Esophagus muscularis mucosa (tissue), 4 donors: ENCODE measurements at regions not wholly inside any gene's neighbourhood (a gene's known extent, or its start where the extent isn't known, plus 50 kb on each side); places are given as distances from the start of the nearest gene placed in this dataset.

Experiments used
- DNase-seq: peaks from one replicate; pipeline ENCODE4 v3.0.0-alpha.2; 2017; ENCODE audit errors: extremely low spot score
- H3K27ac ChIP-seq, 4 donors: fragments of 200-600 bp; sonication (generic); replicated peaks in 1 of 4; 1 replicate in 3 of 4; 2 replicates in 1 of 4; pipeline ENCODE4 v1.5.1; 2016 to 2019; ENCODE audit warnings: mild to moderate bottlenecking in 1 of 4
- H3K27me3 ChIP-seq, 4 donors: fragments of 200-600 bp; sonication (generic); one replicate each; pipeline versions ENCODE4 v1.5.1 to v1.6.0; 2016 to 2019
- H3K36me3 ChIP-seq, 4 donors: fragments of 200-600 bp; sonication (generic); one replicate each; pipeline ENCODE4 v1.5.1; 2016 to 2019
- H3K4me1 ChIP-seq, 4 donors: fragments of 200-600 bp; sonication (generic); one replicate each; pipeline ENCODE4 v1.5.1; 2016 to 2019
- H3K4me3 ChIP-seq, 4 donors: fragments of 200-600 bp; sonication (generic); 1 replicate in 2 of 4; 2 replicates in 2 of 4; pipeline ENCODE4 v1.5.1; 2016 to 2019; ENCODE audit warnings: mild to moderate bottlenecking in 4 of 4, moderate library complexity in 1 of 4
- H3K9me3 ChIP-seq, 4 donors: fragments of 200-600 bp; sonication (generic); 1 replicate in 3 of 4; 2 replicates in 1 of 4; pipeline ENCODE4 v1.5.1; 2016 to 2019
- CTCF ChIP-seq, 3 experiments: fragments of 200-600 bp in 2 of 3; fragments of 450-650 bp in 1 of 3; sonication (generic) in 2 of 3; IDR thresholded peaks; one replicate each; pipeline ENCODE4 v1.5.1; 2017 to 2019; ENCODE audit warnings: antibody characterized with exemption in 3 of 3, mild to moderate bottlenecking in 2 of 3, moderate library complexity in 1 of 3
- EP300 ChIP-seq: sonication (generic); formaldehyde crosslinking; IDR thresholded peaks from one replicate; pipeline ENCODE4 v1.6.1; 2017; ENCODE audit warnings: antibody characterized with exemption
- POLR2A ChIP-seq: fragments of 450-650 bp; IDR thresholded peaks from one replicate; pipeline ENCODE4 v1.6.1; 2017; ENCODE audit warnings: antibody characterized with exemption, moderate library complexity, mild to moderate bottlenecking, low read depth
- POLR2AphosphoS5 ChIP-seq, 2 donors: sonication (generic); formaldehyde crosslinking; IDR thresholded peaks; one replicate each; pipeline ENCODE4 v1.6.1; 2017; ENCODE audit warnings: antibody characterized with exemption in 2 of 2
- WGBS: methylation state at CpG from one replicate; pipeline ENCODE4 v1.1.5; 2018; 5-methylcytosine and 5-hydroxymethylcytosine counted together
- intact Hi-C: fragments of 100-400 bp; cut with DNase I; formaldehyde crosslinking; loops from one replicate; pipeline ENCODE4 v1.15.1; 2023

- Histone ChIP-seq H3K4me3 (no peak overlapping the region), H3K9me3 (no peaks in the 10 kb centered on the region), H3K4me1 (no peaks in the 10 kb centered on the region), H3K27me3 (no peaks in the 10 kb centered on the region), H3K36me3 (no peaks in the 10 kb centered on the region), H3K27ac (no peak overlapping the region)
- no peak for DNase-seq
- WGBS, result 90% methylated on average over 3 of the region's 3 CpGs
- TF ChIP-seq EP300, result no peak
- TF ChIP-seq POLR2AphosphoS5 (IDR thresholded peaks at IDR 0.05), result no peak
- no peak for TF ChIP-seq CTCF (IDR thresholded peaks at IDR 0.05)
- no peak for TF ChIP-seq POLR2A
- intact Hi-C loops, result no loop called here
Observed at GRCh38 chr2:21912405-21912804, 788.6 kb downstream of the TDRD15 start.

GRCh38 chr2:21915201-21915600 is 791.4 kb downstream of the TDRD15 start:
- intact Hi-C loops, result no loop called here
- H3K9me3 ChIP-seq, result no peaks in the 10 kb centered on the region
- H3K27me3 ChIP-seq, result no peaks in the 10 kb centered on the region
- TF ChIP-seq EP300 (no peak), POLR2A (no peak), CTCF (IDR thresholded peaks at IDR 0.05) (no peak), POLR2AphosphoS5 (IDR thresholded peaks at IDR 0.05) (no peak)
- H3K4me1 ChIP-seq, result no peaks in the 10 kb centered on the region
- DNase-seq, result no peak
- no peak overlapping the region for H3K4me3 ChIP-seq
- H3K27ac ChIP-seq, result no peak overlapping the region
- H3K36me3 ChIP-seq, result no peaks in the 10 kb centered on the region
- WGBS, result 93% methylated on average over 1 of the region's 1 CpG

- H3K27ac ChIP-seq, result no peak overlapping the region
- WGBS, result 36% methylated on average over 6 of the region's 6 CpGs
- H3K36me3 ChIP-seq, result no peaks in the 10 kb centered on the region
- TF ChIP-seq POLR2A, result no peak
- TF ChIP-seq CTCF (IDR thresholded peaks at IDR 0.05), result no peak
- TF ChIP-seq POLR2AphosphoS5 (IDR thresholded peaks at IDR 0.05), result no peak
- no peak for TF ChIP-seq EP300
- no peak for DNase-seq
- no peaks in the 10 kb centered on the region for H3K9me3 ChIP-seq
- intact Hi-C loops, result no loop called here
- H3K4me3 ChIP-seq, result no peak overlapping the region
- H3K4me1 ChIP-seq, result no peaks in the 10 kb centered on the region
- no peaks in the 10 kb centered on the region for H3K27me3 ChIP-seq
Observed at GRCh38 chr2:21916934-21917522, 793.3 kb downstream of the TDRD15 start.

GRCh38 chr2:21920721-21921120 is 797.0 kb downstream of the TDRD15 start:
- TF ChIP-seq POLR2A, result no peak
- TF ChIP-seq CTCF (IDR thresholded peaks at IDR 0.05), result no peak
- no peak for TF ChIP-seq POLR2AphosphoS5 (IDR thresholded peaks at IDR 0.05)
- TF ChIP-seq EP300, result no peak
- intact Hi-C loops, result no loop called here

GRCh38 chr2:21924640-21925285 is 801.0 kb downstream of the TDRD15 start:
- no peak for DNase-seq
- no peaks in the 10 kb centered on the region for H3K4me1 ChIP-seq
- 85% methylated on average over 2 of the region's 2 CpGs for WGBS
- H3K9me3 ChIP-seq, result peaks cover 0 to 21% (median 14%) of the 10 kb centered on the region in 4 donors
- TF ChIP-seq EP300, result no peak
- TF ChIP-seq CTCF (IDR thresholded peaks at IDR 0.05), result no peak
- TF ChIP-seq POLR2A, result no peak
- no peak for TF ChIP-seq POLR2AphosphoS5 (IDR thresholded peaks at IDR 0.05)
- H3K36me3 ChIP-seq, result no peaks in the 10 kb centered on the region
- H3K27me3 ChIP-seq, result no peaks in the 10 kb centered on the region
- no peak overlapping the region for H3K27ac ChIP-seq
- no peak overlapping the region for H3K4me3 ChIP-seq
- intact Hi-C loops, result no loop called here

More at GRCh38 chr2:21920721-21921120, 797.0 kb downstream of the TDRD15 start:
- no peak for DNase-seq
- Histone ChIP-seq H3K36me3 (no peaks in the 10 kb centered on the region), H3K4me3 (no peak overlapping the region), H3K27me3 (no peaks in the 10 kb centered on the region), H3K27ac (no peak overlapping the region), H3K4me1 (no peaks in the 10 kb centered on the region), H3K9me3 (peaks cover 0 to 17% (median 9%) of the 10 kb centered on the region in 4 donors)
- WGBS, result 83% methylated on average over 4 of the region's 4 CpGs
